ENCODE measurements at regions not wholly inside any gene's neighbourhood (a gene's known extent, or its start where the extent isn't known, plus 50 kb on each side); places are given as distances from the start of the nearest gene placed in this dataset.
"Not testable (repeated sequence)": the region's sequence is repeated elsewhere in the genome, so short reads cannot be mapped to it uniquely, and the experiment has no call there.

- DNase-seq (ENCODE audit: low spot score) = no peak
- no peak for TF ChIP-seq CTCF (IDR thresholded peaks at IDR 0.05; ENCODE audit: extremely low read depth, missing control alignments)
Observed at GRCh38 chr5:152474961-152475360, 69.9 kb upstream of the NMUR2 start.

GRCh38 chr5:152477536-152477935 lies 72.5 kb upstream of the NMUR2 start:
- no peak for TF ChIP-seq CTCF (IDR thresholded peaks at IDR 0.05; ENCODE audit: extremely low read depth, missing control alignments)
- DNase-seq (ENCODE audit: low spot score) = no peak

GRCh38 chr5:152479866-152480265 lies 74.8 kb upstream of the NMUR2 start:
- not testable (repeated sequence) for DNase-seq (ENCODE audit: low spot score)

GRCh38 chr5:152480677-152481076 lies 75.6 kb upstream of the NMUR2 start:
- not testable (repeated sequence) for DNase-seq (ENCODE audit: low spot score)

GRCh38 chr5:152487130-152487529 lies 82.1 kb upstream of the NMUR2 start:
- no peak for DNase-seq (ENCODE audit: low spot score)

GRCh38 chr5:152488869-152489268 lies 83.8 kb upstream of the NMUR2 start:
- no peak for TF ChIP-seq CTCF (IDR thresholded peaks at IDR 0.05; ENCODE audit: extremely low read depth, missing control alignments)
- DNase-seq (ENCODE audit: low spot score) = no peak

More at GRCh38 chr5:152487130-152487529, 82.1 kb upstream of the NMUR2 start:
- no peak for TF ChIP-seq CTCF (IDR thresholded peaks at IDR 0.05; ENCODE audit: extremely low read depth, missing control alignments)

GRCh38 chr5:152499814-152500535 lies 94.9 kb upstream of the NMUR2 start:
- TF ChIP-seq CTCF (IDR thresholded peaks at IDR 0.05; ENCODE audit: extremely low read depth, missing control alignments) = no peak
- no peak for DNase-seq (ENCODE audit: low spot score)

GRCh38 chr5:152501294-152501693 lies 96.2 kb upstream of the NMUR2 start:
- no peak for TF ChIP-seq CTCF (IDR thresholded peaks at IDR 0.05; ENCODE audit: extremely low read depth, missing control alignments)
- DNase-seq (ENCODE audit: low spot score) = no peak

Data from GM20000 (cell line).